ENCODE measurements at regions not wholly inside any gene's neighbourhood (a gene's known extent, or its start where the extent isn't known, plus 50 kb on each side); places are given as distances from the start of the nearest gene placed in this dataset.

DNA sequence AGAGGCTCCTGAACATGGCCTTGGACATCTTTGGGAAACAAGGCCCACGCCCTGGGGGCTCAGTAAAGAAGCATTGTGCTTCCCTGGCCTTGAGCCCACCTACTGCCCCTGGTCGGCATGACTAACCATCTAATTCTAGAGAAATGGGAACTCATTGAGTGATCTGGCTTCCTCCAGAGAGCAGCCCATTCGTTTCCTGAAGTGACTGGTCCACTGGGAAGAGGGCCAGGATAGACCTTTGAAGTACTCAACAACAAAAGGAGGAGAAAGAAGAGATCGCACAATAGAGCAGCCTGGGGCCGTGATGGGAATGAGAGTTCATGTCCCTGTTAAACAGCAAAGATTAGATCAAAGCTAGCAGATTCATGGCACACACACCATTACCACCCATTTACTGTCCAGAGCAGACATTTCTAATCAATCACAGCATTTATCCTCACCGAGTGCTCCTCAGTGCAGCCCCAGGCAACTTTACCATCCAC, 514.4 kb upstream of the PROK2 start:
- no peak overlapping the region for H3K27ac ChIP-seq (ENCODE audit: low read depth, low read length)
- H3K9me3 ChIP-seq (ENCODE audit: control insufficient read depth, insufficient read depth, low read length) = no peaks in the 10 kb centered on the region
- H3K36me3 ChIP-seq (ENCODE audit: control insufficient read depth, insufficient read depth, low read length) = no peaks in the 10 kb centered on the region
- H3K9ac ChIP-seq (ENCODE audit: low read depth, low read length) = no peak overlapping the region
- no peaks in the 10 kb centered on the region for H3K27me3 ChIP-seq (ENCODE audit: control insufficient read depth, insufficient read depth, low read length)
- peaks cover 17% of the 10 kb centered on the region for H3K4me1 ChIP-seq (ENCODE audit: control insufficient read depth, insufficient read depth, low read length)
- no peak overlapping the region for H3K4me3 ChIP-seq (ENCODE audit: low read depth, low read length)

GRCh38 chr3:72298201-72299152, 513.5 kb upstream of the PROK2 start:
- Histone ChIP-seq H3K4me1 (ENCODE audit: control insufficient read depth, insufficient read depth, low read length) (peaks cover 13% of the 10 kb centered on the region), H3K27ac (ENCODE audit: low read depth, low read length) (no peak overlapping the region), H3K4me3 (ENCODE audit: low read depth, low read length) (no peak overlapping the region), H3K36me3 (ENCODE audit: control insufficient read depth, insufficient read depth, low read length) (no peaks in the 10 kb centered on the region), H3K27me3 (ENCODE audit: control insufficient read depth, insufficient read depth, low read length) (no peaks in the 10 kb centered on the region), H3K9me3 (ENCODE audit: control insufficient read depth, insufficient read depth, low read length) (no peaks in the 10 kb centered on the region), H3K9ac (ENCODE audit: low read depth, low read length) (no peak overlapping the region)

DNA sequence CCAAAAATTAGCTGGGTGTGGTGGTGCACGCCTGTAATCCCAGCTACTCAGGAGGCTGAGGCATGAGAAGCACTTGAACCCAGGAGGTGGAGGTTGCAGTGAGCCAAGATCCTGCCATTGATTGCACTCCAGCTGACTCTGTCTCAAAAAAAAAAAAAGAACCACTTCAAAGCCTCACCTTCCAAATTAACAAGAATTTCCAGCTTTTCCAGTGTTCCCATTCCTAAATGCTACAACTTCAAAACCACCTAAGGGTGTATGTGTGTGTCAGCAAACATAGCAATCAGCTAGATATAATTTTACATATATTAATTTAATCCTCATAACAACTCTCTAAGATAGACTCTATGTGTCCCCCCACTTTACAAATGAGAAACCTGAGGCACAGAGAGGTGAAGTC, 512.5 kb upstream of the PROK2 start:
- no peaks in the 10 kb centered on the region for H3K27me3 ChIP-seq (ENCODE audit: control insufficient read depth, insufficient read depth, low read length)
- H3K4me1 ChIP-seq (ENCODE audit: control insufficient read depth, insufficient read depth, low read length) = peaks cover 13% of the 10 kb centered on the region
- no peak overlapping the region for H3K27ac ChIP-seq (ENCODE audit: low read depth, low read length)
- H3K9me3 ChIP-seq (ENCODE audit: control insufficient read depth, insufficient read depth, low read length) = no peaks in the 10 kb centered on the region
- H3K9ac ChIP-seq (ENCODE audit: low read depth, low read length) = no peak overlapping the region
- no peaks in the 10 kb centered on the region for H3K36me3 ChIP-seq (ENCODE audit: control insufficient read depth, insufficient read depth, low read length)
- H3K4me3 ChIP-seq (ENCODE audit: low read depth, low read length) = no peak overlapping the region

- Histone ChIP-seq H3K4me3 (ENCODE audit: low read depth, low read length) (no peak overlapping the region), H3K9me3 (ENCODE audit: control insufficient read depth, insufficient read depth, low read length) (no peaks in the 10 kb centered on the region), H3K9ac (ENCODE audit: low read depth, low read length) (no peak overlapping the region), H3K36me3 (ENCODE audit: control insufficient read depth, insufficient read depth, low read length) (no peaks in the 10 kb centered on the region), H3K4me1 (ENCODE audit: control insufficient read depth, insufficient read depth, low read length) (peaks cover 13% of the 10 kb centered on the region), H3K27me3 (ENCODE audit: control insufficient read depth, insufficient read depth, low read length) (no peaks in the 10 kb centered on the region), H3K27ac (ENCODE audit: low read depth, low read length) (no peak overlapping the region)
Measured at GRCh38 chr3:72296477-72297111, 511.6 kb upstream of the PROK2 start.

DNA sequence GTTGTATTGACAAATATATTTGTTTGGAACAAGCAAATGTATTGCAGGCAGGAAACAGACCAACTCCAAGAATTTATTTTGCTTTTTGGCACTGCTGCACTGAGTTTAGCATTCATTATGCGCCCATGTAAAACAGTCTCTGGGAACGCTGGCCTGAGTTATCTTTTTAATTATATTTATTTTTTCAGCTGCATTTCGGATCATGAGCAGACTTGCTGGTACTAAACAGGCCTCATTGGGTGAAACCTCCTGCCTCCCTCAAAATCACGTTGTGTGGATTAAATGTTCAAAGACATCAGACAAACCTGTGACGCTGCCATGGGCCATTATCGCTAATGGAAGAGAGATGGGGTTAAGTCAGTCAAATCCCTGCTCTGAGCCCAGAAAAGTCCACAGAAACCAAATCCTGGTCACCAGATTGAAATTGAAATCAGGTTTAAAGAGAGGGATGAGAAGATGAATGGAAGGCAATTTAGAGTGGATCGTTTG, 511.1 kb upstream of the PROK2 start:
- Histone ChIP-seq H3K36me3 (ENCODE audit: control insufficient read depth, insufficient read depth, low read length) (no peaks in the 10 kb centered on the region), H3K27me3 (ENCODE audit: control insufficient read depth, insufficient read depth, low read length) (no peaks in the 10 kb centered on the region), H3K9me3 (ENCODE audit: control insufficient read depth, insufficient read depth, low read length) (no peaks in the 10 kb centered on the region), H3K4me3 (ENCODE audit: low read depth, low read length) (no peak overlapping the region), H3K4me1 (ENCODE audit: control insufficient read depth, insufficient read depth, low read length) (peaks cover 12% of the 10 kb centered on the region), H3K27ac (ENCODE audit: low read depth, low read length) (no peak overlapping the region), H3K9ac (ENCODE audit: low read depth, low read length) (no peak overlapping the region)

GRCh38 chr3:72295276-72295961, 510.5 kb upstream of the PROK2 start:
- H3K36me3 ChIP-seq (ENCODE audit: control insufficient read depth, insufficient read depth, low read length) = no peaks in the 10 kb centered on the region
- no peaks in the 10 kb centered on the region for H3K27me3 ChIP-seq (ENCODE audit: control insufficient read depth, insufficient read depth, low read length)
- peaks cover 7% of the 10 kb centered on the region; the same call in 1 of the 2 replicates for H3K4me1 ChIP-seq (ENCODE audit: control insufficient read depth, insufficient read depth, low read length)
- no peak overlapping the region for H3K27ac ChIP-seq (ENCODE audit: low read depth, low read length)
- no peak overlapping the region for H3K4me3 ChIP-seq (ENCODE audit: low read depth, low read length)
- H3K9ac ChIP-seq (ENCODE audit: low read depth, low read length) = no peak overlapping the region
- no peaks in the 10 kb centered on the region for H3K9me3 ChIP-seq (ENCODE audit: control insufficient read depth, insufficient read depth, low read length)

DNA sequence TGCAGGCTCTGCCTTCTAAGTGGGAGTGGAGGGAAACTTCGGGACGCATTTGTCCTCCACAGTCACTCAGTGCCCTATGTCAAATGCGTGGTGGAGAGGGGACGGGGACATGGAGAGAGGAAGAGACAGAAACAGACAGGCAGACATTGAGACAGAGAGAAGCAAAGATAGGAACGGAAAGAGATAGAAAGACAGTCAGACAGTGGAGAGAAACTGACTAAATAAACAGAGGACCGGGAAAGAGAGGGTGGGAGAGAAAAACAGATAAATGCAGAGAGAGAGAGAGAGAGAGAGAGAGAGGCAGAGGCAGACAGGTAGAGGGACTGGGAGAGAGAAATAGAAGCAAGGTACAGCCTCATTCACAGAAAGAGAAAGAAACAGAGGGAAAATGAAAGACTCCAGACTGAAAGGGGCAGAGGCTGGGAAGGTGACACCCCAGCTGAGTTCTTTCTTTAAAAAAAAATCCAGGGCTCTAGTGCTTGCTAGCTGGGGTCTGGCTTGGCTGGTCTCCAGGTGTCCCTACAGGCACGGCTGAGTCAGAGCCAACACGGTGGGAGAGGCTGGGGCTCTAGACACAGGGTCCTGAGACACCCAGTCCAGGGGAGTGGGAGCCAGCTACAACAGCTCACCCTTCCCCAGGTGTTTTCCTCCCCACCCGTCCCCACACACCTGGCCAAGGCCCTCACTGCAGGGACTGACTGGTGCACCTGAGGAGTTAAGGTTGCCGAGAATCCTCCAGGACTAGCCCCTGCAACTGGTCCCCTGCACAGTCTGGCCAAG, 506.1 kb upstream of the PROK2 start:
- H3K4me3 ChIP-seq (ENCODE audit: low read depth, low read length) = no peak overlapping the region
- no peak overlapping the region for H3K27ac ChIP-seq (ENCODE audit: low read depth, low read length)
- no peaks in the 10 kb centered on the region for H3K36me3 ChIP-seq (ENCODE audit: control insufficient read depth, insufficient read depth, low read length)
- H3K9me3 ChIP-seq (ENCODE audit: control insufficient read depth, insufficient read depth, low read length) = no peaks in the 10 kb centered on the region
- H3K4me1 ChIP-seq (ENCODE audit: control insufficient read depth, insufficient read depth, low read length) = no peaks in the 10 kb centered on the region
- no peaks in the 10 kb centered on the region; the same call in 1 of the 2 replicates for H3K27me3 ChIP-seq (ENCODE audit: control insufficient read depth, insufficient read depth, low read length)
- H3K9ac ChIP-seq (ENCODE audit: low read depth, low read length) = no peak overlapping the region

DNA sequence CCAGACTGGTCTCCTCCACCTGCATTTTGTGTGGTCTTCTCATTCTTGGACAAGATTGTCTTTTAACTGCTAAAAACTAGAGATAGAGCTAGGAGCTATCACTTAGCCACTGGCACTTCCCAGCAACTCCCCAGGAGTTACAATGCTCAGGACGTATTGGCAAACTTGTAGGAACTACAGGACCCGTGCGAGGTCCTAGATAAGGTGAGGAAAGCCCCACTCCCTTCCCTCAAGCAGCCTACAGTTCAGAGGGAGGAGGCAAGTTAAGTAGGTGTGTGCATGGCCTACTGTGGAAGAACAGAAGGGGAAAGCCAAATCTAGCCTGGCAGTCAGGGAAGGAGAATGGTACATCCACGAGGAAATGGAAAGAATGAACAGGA, 504.7 kb upstream of the PROK2 start:
- Histone ChIP-seq H3K9me3 (ENCODE audit: control insufficient read depth, insufficient read depth, low read length) (no peaks in the 10 kb centered on the region), H3K9ac (ENCODE audit: low read depth, low read length) (no peak overlapping the region), H3K27me3 (ENCODE audit: control insufficient read depth, insufficient read depth, low read length) (no peaks in the 10 kb centered on the region; the same call in 1 of the 2 replicates), H3K27ac (ENCODE audit: low read depth, low read length) (no peak overlapping the region), H3K4me3 (ENCODE audit: low read depth, low read length) (no peak overlapping the region), H3K36me3 (ENCODE audit: control insufficient read depth, insufficient read depth, low read length) (no peaks in the 10 kb centered on the region), H3K4me1 (ENCODE audit: control insufficient read depth, insufficient read depth, low read length) (no peaks in the 10 kb centered on the region)

- no peaks in the 10 kb centered on the region for H3K4me1 ChIP-seq (ENCODE audit: control insufficient read depth, insufficient read depth, low read length)
- H3K9me3 ChIP-seq (ENCODE audit: control insufficient read depth, insufficient read depth, low read length) = no peaks in the 10 kb centered on the region
- no peak overlapping the region for H3K9ac ChIP-seq (ENCODE audit: low read depth, low read length)
- no peak overlapping the region for H3K27ac ChIP-seq (ENCODE audit: low read depth, low read length)
- no peak overlapping the region for H3K4me3 ChIP-seq (ENCODE audit: low read depth, low read length)
- no peaks in the 10 kb centered on the region for H3K36me3 ChIP-seq (ENCODE audit: control insufficient read depth, insufficient read depth, low read length)
- no peaks in the 10 kb centered on the region; the same call in 1 of the 2 replicates for H3K27me3 ChIP-seq (ENCODE audit: control insufficient read depth, insufficient read depth, low read length)
Measured at GRCh38 chr3:72288955-72289691, 504.2 kb upstream of the PROK2 start.

DNA sequence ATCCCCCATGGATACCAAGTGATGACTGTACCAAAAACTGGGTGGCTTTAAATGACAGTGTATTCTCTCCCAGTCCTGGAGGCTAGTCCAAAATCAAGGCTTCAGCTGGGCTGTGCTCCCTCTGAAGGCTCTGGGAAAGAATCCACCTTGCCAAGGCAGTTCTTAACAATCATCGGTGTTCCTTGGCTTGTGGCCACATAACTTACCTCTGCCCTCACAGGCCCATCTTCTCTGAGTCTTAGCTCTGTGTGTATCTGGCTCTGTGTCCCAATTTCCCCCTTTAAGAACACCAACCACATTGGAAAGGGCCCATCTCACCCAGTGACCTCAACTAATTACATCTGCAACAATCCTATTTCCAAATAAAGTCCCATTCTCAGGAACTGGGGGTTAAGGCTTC, 503.0 kb upstream of the PROK2 start:
- H3K9me3 ChIP-seq (ENCODE audit: control insufficient read depth, insufficient read depth, low read length) = 0 out of 2 replicates have a peak, but pooled peaks cover 3% of the 10 kb centered on the region
- no peaks in the 10 kb centered on the region for H3K36me3 ChIP-seq (ENCODE audit: control insufficient read depth, insufficient read depth, low read length)
- H3K9ac ChIP-seq (ENCODE audit: low read depth, low read length) = no peak overlapping the region
- no peaks in the 10 kb centered on the region for H3K4me1 ChIP-seq (ENCODE audit: control insufficient read depth, insufficient read depth, low read length)
- H3K27me3 ChIP-seq (ENCODE audit: control insufficient read depth, insufficient read depth, low read length) = no peaks in the 10 kb centered on the region; the same call in 1 of the 2 replicates
- no peak overlapping the region for H3K27ac ChIP-seq (ENCODE audit: low read depth, low read length)
- H3K4me3 ChIP-seq (ENCODE audit: low read depth, low read length) = no peak overlapping the region

Measured in HUES48 (cell line).